ENCODE measurements at regions not wholly inside any gene's neighbourhood (a gene's known extent, or its start where the extent isn't known, plus 50 kb on each side); places are given as distances from the start of the nearest gene placed in this dataset.
"Not testable (repeated sequence)": the region's sequence is repeated elsewhere in the genome, so short reads cannot be mapped to it uniquely, and the experiment has no call there.

DNA sequence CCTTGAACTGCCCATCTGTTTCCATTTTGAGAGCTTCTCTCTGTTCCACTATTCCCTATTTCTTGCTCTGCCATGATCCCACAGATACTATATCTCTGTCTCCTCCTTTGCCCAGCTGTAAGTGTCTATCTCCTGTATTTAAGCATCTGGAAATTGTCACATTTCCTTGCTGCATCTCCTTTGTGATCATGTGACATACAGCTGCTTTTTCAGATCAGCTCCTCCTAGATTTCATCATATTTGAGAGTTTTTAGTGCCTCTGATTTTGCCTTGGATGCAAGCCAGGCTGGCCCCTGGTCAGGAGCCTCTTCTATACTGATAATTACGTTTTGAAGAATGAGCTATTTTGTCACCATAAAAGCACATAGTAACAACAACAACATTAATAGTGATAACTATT lies 131.7 kb upstream of the TNP1 start:
- no peak for DNase-seq (ENCODE audit: extremely low read depth in 1 of 2, low read depth in 1 of 2)

DNA sequence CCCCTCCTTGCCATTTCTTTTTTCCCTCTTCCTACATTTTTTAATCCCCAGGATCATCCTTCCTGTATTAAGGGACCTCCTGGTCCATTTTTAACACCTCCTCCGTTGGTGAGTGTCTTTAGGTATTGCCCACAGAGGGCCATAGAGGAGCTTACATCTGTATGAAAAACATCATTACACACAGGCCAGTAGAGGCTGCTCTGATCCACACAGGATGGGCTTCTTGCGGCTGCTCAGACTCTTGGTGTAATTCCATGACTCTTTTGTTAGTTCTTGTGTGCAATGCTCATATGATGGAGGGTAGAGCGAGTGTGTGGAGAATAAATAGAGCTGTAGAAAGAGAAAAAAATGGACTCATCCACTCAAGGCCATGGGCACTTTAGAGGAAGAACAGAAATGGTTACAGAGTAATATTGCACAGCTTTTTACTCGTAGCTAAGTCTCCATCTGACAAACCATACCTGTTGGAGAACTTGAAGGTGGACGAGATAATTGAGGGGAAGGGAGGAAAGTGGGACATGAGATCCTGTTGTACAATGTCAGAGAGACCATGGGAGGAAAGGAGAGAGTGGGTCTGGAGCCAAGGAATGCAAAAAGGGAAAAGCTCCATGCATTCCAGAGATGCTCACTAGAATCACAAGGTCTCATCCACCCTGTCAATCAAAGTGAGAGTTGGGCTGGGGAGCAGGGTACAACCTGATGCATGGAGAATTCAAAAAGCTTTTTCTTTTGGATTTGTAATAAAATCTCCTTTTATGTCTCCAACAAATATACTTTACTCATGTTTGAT lies 129.7 kb upstream of the TNP1 start:
- no peak for DNase-seq (ENCODE audit: extremely low read depth in 1 of 2, low read depth in 1 of 2)

DNA sequence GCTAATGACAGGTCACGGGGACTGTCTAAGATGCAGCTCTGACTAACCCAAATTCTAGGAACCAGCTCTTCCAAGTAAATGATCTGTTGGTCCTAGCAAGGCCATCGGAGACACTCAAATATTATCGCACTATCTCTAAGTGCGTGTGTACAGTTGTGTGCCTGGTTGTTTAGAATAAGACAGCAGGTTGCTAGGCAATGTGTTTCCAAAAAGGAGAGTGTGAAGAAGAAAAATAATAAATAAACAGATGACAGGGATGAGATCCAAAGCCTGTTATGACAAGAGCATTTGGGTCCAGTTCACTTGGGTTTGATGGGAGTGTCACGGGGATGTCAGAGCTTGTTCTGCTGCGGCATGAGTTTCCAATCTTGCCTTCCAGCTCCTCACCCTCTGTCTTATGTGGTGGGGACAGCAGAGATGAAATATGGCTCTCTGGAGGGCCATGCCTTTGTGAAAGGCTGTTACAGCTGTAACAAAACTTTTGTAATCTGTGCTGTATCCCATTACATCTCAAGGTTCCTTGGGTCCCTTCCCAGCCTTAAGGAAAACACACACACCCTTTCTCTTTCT lies 127.5 kb upstream of the TNP1 start:
- no peak for DNase-seq (ENCODE audit: extremely low read depth in 1 of 2, low read depth in 1 of 2)

DNA sequence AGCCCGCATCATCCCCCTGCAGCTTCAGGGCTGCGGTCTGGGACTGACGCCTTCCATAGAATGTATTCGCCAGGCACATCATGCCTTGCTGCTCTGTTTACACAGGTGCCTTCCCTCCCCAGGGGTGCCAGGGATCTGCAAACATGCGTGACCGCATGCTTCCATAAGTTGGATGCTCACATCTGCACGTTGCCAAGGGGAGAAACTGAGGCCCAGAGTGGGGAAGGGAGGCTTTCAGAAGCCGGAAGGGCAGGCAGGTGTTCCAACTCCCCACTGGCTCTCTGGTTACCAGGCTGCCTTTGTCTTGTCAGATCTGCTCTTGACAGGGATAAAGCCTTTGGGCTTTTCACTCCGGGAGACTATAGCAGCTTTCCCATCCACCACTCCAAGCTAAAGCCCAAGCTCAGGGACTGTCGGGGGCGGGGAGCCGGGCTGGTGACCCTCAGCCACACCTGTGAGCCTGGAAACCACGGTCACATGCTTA lies 125.8 kb upstream of the TNP1 start:
- DNase-seq (ENCODE audit: extremely low read depth in 1 of 2, low read depth in 1 of 2), result no peak

DNA sequence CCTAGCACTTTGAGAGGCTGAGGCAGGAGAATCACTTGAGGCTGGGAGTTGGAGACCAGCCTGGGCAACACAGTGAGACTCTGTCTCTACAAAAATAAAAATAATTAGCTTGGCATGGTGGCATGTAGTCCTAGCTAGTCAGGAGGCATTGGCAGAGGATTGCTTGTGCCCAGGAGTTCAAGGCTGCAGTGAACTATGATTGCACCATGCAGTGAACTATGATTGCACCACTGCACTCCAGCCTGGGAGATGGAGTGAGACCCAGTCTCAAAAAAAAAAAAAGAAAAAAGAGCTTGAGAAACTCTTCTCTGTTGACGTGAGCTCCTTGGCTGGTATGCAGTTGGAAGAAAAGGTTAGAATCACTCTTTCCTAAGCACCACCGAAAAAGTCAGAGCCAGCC lies 125.1 kb upstream of the TNP1 start:
- no peak for DNase-seq (ENCODE audit: extremely low read depth in 1 of 2, low read depth in 1 of 2)

DNA sequence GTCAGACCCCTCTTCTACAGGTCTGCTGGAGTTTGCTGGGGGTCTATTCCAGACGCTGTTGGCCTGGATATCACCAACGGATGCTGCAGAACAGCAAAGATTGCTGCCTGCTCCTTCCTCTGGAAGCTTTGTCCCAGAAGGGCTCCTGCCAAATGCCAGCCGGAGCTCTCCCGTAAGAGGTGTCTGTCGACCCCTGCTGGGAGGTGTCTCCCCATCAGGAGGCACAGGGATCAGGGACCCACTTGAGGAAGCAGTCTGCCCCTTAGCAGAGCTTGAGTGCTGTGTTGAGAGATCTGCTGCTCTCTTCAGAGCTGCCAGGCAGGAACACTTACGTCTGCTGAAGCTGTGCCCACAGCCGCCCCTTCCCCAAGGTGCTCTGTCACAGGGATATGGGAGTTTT lies 122.1 kb upstream of the TNP1 start:
- DNase-seq (ENCODE audit: extremely low read depth in 1 of 2, low read depth in 1 of 2), result not testable (repeated sequence)

DNA sequence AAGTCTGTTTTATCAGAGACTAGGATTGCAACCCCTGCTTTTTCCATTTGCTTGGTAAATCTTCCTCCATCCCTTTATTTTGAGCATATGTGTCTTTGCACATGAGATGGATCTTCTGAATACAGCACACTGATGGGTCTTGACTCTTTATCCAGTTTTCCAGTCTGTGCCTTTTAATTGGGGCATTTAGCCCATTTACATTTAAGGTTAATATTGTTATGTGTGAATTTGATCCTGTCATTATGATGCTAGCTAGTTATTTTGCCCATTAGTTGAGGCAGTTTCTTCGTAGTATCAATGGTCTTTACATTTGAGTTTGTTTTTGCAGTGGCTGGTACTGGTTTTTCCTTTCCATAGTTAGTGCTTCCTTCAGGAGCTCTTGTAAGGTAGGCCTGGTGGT lies 120.6 kb upstream of the TNP1 start:
- not testable (repeated sequence) for DNase-seq (ENCODE audit: extremely low read depth in 1 of 2, low read depth in 1 of 2)

DNA sequence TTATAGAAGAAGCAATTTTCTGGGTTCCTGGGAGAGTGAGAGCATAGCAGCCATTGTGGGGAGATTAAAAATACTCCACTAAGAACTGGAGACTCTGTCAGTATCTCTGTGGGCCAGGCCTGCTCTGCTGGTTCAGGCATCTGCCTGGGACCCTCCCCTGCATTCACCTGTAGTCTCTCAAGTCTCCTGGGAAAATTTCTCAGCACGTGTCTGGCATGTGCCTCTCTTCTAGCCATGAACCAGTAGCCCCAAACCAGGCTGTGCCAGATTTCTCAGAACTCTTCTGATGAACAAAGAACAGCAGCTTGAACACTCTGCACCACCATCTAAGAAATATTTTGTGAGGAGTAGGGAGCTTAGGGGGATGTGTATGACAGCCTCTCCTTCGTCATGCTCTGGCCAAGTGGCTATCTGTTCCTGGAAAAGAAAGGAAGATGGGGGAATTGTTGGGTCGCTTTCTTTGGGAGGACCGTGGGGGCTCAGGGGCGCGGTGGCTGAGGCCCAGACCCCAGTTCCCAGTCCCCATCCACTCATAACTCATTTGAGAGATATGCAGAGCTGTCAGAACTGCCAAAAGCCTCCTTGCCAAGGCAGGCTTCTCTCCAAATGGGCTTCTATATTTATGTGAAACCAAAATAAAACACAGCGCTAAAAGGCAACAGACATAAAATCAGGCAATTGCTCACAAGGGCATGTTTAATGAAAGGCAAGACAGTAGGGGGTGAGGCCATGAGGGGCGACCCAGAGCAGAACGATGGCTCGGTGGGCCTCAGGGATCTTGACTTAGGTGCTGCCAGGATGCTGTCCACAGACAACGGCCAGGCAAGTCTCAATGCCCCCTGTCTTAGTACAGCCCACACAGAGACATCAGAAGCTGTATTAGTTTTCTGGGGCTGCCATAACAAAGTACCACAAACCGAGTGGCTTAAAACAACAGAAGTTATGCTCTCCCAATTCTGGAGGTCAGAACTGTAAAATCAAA lies 114.7 kb upstream of the TNP1 start:
- DNase-seq (ENCODE audit: extremely low read depth in 1 of 2, low read depth in 1 of 2), result no peak

DNA sequence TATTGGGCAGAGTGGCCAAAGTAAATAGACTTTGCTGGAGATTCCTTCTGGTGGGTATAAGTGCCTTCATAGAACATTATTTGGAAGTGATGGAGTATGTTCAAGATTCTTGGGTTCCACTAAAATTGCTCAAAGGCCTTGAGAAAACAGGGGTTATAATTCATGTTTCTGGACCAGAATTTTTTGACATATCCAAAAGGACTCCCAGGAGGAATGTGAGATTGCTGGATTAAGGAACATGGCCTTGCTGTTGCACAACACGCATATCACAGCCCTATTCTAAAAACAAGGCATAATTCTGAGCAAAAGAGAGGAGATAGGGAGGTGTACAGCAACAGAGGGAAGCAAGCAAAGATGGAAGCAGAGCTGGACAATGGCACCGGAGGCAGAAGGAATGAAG lies 111.7 kb upstream of the TNP1 start:
- no peak for DNase-seq (ENCODE audit: extremely low read depth in 1 of 2, low read depth in 1 of 2)

DNA sequence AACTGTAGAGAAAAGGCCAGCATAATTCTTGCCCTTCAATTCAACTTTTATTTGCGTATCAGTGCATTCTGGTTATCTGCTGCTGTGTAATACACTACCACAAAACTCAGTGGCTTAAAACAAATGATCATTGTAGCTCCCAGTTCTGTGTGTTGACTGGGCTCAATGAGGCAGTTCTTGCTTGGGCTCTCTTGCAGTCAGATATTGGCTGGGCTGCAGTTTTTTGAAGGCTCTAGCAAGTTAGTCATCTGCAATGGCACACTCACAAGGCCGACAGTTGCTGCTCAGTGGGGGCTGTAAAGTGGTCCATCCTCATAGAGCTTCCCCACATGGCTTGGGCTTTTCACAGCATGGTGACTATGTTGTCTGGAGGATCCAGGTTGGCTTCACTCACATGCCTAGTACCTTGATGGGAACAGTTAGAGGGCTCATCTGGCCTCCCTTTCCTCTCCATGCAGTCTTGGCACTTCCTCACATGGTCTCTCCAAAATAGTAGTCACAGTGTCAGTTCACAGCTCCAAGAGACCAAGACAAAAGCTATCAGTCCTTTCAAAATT lies 110.6 kb upstream of the TNP1 start:
- no peak for DNase-seq (ENCODE audit: extremely low read depth in 1 of 2, low read depth in 1 of 2)

DNA sequence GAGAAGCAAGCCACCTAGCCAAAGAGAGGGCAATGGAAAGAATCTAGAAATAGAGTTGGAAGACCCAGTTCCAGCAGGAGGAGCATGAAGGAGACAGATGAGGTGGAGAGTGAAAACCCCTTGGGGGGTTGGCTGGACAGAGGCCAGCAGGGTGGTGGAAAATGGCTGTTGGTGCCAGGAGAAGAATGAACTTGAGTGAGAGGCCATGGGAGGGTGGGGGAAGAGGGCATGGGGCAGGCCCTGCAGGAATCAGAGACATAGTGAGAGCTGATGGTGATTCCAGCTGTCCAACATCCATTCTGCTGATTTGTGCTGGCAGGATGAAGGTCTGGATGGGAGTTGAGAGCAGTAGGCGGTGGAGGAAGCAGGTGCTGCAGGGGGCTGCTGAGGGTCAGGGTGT lies 108.0 kb upstream of the TNP1 start:
- DNase-seq (ENCODE audit: extremely low read depth in 1 of 2, low read depth in 1 of 2), result no peak

DNA sequence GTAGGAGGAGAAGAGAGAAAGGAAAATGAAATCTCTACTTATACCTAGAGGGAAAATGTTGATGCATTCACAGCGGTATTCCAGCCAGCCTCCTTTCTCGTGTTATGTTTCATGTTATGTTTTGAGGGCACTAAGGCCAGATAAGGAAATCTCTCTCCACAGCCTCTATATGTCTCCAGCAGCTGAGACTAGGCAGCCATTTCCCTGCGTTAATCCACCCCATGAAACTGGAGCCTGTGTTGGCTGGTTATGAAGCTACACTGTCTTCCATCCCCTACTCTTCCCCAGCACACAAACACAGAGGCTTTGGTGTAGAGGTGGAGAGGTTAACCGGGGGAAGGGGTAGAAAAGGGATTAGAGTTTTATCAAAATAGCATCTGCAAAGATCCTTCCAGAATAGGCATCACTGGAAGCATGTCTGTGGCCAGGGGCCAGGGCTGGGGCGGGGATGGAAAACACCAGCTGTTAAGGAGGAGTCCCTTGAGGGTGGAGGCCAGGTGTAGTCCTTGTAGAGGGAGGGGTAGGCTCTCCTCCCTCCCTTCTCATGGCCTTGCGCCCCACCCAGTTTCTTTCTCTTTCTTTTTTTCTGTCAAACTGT lies 100.9 kb upstream of the TNP1 start:
- DNase-seq (ENCODE audit: extremely low read depth in 1 of 2, low read depth in 1 of 2), result no peak

DNA sequence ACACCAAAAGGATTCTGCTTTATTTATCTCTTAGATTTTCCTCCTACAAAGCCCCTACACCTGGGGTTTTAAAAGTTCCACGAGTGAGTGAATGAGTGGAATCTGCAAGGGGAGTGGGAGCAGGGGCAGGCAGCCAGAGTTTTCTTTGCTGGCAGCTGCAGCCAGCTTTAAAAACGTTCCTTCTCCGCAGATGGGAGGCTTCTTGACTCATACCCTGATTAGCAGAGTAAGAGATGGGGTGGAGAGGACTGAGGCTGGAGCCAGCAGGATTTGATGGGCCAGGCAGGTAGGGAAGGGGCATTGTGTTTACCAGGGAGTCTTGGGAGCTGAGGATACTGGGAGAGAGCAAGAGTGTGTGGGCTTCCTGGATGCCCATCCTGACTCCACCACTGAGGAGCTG lies 99.6 kb upstream of the TNP1 start:
- no peak for DNase-seq (ENCODE audit: extremely low read depth in 1 of 2, low read depth in 1 of 2)

DNA sequence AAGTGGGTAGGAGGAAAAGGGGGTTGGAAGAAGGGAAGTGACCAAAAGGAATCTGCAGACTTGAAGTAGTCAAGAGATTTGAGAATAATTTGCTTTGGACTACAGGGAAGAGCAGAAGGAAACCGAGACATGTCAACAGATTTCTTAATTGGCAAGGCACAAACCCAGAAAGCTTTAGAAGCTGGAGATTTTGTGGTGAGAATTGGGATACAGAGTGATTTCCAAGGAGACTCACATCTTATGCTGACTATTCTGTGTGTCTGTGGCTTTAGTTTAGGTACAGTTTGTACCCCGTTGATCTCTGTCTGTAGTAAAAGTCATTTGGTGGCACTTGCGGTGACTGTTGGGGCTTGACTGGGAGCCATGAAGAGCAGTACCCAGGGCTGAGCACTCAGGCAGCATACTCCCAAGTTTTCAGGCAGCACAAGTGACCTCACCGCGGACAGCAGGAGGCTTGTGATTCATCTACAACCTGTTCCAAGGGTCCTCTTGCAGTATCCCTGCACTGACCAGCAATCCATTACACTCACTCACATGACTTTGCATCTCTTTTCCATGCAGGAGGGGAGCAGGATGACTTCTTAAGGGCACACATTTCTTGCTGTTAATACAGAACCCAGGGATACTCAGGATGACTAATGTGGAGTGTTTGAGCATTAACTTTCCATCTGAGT lies 97.1 kb upstream of the TNP1 start:
- no peak for DNase-seq (ENCODE audit: extremely low read depth in 1 of 2, low read depth in 1 of 2)

DNA sequence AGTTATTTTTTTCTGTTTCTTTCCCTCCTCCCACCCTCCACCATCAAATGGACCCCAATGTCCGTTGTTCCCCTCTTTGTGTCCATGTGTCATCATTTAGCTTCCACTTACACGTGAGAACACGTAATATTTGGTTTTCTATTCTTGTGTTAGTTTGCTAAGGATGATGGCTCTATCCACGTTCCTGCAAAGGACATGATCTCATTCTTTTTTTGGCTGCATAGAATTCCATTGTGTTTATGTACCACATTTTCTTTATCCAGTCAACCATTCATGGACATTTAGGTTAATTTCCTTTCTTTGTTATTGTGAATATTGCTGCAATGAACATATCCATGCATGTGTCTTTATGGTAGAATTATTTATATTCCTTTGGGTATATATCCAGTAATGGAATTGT lies 91.3 kb upstream of the TNP1 start:
- DNase-seq (ENCODE audit: extremely low read depth in 1 of 2, low read depth in 1 of 2), result no peak

DNA sequence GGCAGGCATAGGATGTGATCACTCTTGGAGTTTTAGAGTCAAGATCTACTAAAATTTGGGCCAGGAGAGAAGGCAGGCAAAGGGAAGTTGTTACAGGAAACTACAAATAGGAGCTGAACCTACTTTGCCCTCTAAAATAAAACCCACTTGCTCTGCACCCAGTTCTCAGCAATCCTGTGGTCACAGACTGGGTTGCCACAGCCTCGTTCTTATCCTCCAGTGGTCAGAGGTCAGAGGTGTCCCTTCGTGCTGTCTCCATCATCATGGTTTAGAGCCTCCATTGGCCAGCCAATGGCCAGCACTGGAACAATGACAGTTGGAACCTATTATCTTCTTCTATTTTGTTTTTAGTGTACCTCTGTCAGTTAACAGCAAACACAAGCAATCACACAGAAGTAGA lies 90.7 kb upstream of the TNP1 start:
- DNase-seq (ENCODE audit: extremely low read depth in 1 of 2, low read depth in 1 of 2), result no peak

DNA sequence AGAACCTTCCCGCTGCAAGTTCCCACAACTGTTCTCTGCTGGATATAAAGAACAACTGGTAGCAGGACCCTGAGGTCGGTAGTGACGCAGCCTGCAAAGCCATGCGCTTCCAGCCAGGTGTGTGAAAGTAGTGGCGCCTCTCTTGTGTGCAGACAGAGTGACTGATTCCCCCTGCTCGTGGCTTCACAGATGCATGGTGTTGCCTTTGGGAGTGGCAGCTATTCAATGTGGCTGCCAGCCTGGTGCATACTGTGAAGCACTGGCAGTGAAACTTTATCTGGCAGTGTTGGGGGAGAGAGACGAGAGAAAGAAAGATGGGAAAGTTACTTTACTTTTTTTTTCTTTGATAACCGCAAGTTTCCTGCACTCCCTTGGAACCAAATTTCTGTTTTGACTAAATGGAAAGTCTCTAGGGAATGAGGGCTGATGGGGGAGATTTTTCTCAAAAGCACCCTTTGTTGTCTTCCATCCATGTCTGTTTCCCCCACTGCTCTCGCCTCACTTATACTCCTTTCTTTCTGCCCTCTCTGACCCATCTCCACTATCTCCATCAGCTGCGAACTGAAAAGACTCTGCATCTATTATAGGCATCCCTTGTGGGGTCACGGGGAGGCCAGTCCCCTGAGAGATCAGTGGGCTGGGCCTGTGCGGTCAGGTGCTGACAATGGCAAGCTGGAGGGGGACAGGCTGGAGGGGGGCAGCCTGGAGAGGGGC lies 90.0 kb upstream of the TNP1 start:
- DNase-seq (ENCODE audit: extremely low read depth in 1 of 2, low read depth in 1 of 2), result no peak

DNA sequence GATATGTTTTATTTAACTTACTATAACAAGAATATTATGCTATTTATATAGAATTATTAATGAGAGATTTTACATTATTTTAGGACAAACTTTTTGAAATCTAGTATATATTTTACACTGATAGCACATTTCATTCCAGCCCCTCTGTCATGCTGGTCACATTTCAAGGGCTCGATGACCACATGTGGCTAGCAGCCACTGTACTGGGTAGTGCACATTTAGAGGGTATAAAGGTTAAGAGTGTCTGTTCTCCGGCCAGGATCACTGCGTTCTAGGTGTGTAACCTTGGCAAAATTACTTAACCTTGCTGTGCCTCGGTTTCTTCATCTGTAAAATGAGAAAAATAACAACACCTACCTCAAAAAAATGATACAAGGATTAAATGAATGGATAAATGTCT lies 87.2 kb upstream of the TNP1 start:
- no peak for DNase-seq (ENCODE audit: extremely low read depth in 1 of 2, low read depth in 1 of 2)

DNA sequence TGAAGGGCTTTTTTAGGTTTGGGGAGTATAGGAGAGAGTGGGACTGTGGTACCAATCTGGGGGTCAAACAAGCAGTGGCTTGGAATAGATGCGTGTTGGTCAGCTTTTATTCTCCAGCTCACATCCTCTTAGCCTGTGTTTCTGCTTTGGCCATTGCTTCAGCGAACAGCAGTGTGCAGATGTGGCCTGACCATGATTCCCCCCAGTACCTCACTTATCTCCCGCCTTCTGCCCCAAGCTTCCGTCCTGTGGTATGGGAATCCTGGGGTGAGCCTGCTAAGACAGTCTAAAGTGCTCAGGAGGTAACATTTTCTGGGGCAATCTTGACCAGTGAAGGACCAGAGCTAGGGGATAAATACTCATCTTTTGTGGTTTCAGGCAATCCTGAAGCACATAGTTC lies 84.9 kb upstream of the TNP1 start:
- DNase-seq (ENCODE audit: extremely low read depth in 1 of 2, low read depth in 1 of 2), result no peak

DNA sequence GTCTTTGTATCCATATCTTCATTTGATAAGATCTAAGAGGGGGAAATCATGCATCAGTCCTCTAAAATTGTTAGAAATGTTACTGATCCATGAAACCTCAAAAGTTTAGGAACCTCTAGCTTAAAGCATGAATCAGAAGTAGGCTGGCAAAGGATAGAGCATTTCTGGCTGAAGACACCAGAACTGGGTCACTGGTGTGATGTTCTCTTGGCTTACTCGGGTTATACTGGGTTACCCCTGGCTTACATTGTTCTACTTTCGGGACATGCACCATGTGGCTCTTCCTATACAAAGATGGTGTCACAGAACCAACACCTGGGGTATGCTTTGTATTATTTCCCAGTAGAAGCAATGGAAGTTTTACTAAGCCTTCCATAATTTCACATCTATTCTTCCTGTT lies 83.2 kb upstream of the TNP1 start:
- no peak for DNase-seq (ENCODE audit: extremely low read depth in 1 of 2, low read depth in 1 of 2)

Data from stimulated activated CD8-positive, alpha-beta memory T cell treated with anti-CD3 and anti-CD28 coated beads, Interleukin-7, amount 100 ng/mL, for 48 hours (primary cell).